H1 (cell line): ENCODE measurements at regions not wholly inside any gene's neighbourhood (a gene's known extent, or its start where the extent isn't known, plus 50 kb on each side); places are given as distances from the start of the nearest gene placed in this dataset.

Source experiments
- CEBPB ChIP-seq: IDR thresholded peaks from 2 replicates; pipeline ENCODE4 v1.6.1; 2012; ENCODE audit warnings: low read depth, low read length
- CHD2 ChIP-seq: IDR thresholded peaks from 2 replicates; pipeline ENCODE4 v1.6.1; 2012; ENCODE audit warnings: low read length, improper control_type of control experiment
- POLR2AphosphoS5 ChIP-seq: IDR thresholded peaks from 2 replicates; pipeline ENCODE4 v1.6.1; 2011; ENCODE audit warnings: low read depth, low read length
- RAD21 ChIP-seq, 2 experiments: IDR thresholded peaks in 1 of 2; conservative IDR thresholded peaks in 1 of 2; 2 replicates each; pipeline ENCODE4 v1.6.1; 2011; ENCODE audit warnings: low read depth in 2 of 2, low read length in 2 of 2, improper control_type of control experiment in 1 of 2, inconsistent platforms in 1 of 2, mild to moderate bottlenecking in 1 of 2, moderate library complexity in 1 of 2
- RNF2 ChIP-seq: fragments of 200-900, 300-1000 bp; sonication (generic); IDR thresholded peaks from 2 replicates; pipeline ENCODE4 v1.7.1; 2016; ENCODE audit warnings: borderline replicate concordance, low read depth, mild to moderate bottlenecking, antibody characterized with exemption, low read length; ENCODE audit not compliant: poor library complexity, severe bottlenecking; ENCODE audit errors: missing control alignments
- SAP30 ChIP-seq: fragments of 300-600 bp; sonication (generic); IDR thresholded peaks from 2 replicates; pipeline ENCODE4 v1.7.1; 2012; ENCODE audit warnings: low read length, moderate library complexity, mild to moderate bottlenecking, inconsistent platforms; ENCODE audit not compliant: insufficient read depth, insufficient replicate concordance
- SIN3A ChIP-seq, 2 experiments: IDR thresholded peaks in 1 of 2; conservative IDR thresholded peaks in 1 of 2; 2 replicates each; pipeline ENCODE4 v1.6.1; 2011 to 2012; ENCODE audit warnings: low read length in 2 of 2, improper control_type of control experiment in 1 of 2, low read depth in 1 of 2, mild to moderate bottlenecking in 1 of 2
- SIRT6 ChIP-seq: IDR thresholded peaks from one replicate; pipeline ENCODE4 v1.7.1; 2012; ENCODE audit warnings: low read length, inconsistent platforms

GRCh38 chr15:69715210-69715609 is 262.6 kb downstream of the RPLP1 start (continued):
- TF ChIP-seq CHD2 (no peak), RNF2 (no peak), POLR2AphosphoS5 (no peak), SIRT6 (no peak), CEBPB (no peak), SAP30 (no peak), SIN3A (conservative IDR thresholded peaks at IDR 0.05 in 1 of 2, IDR thresholded peaks at IDR 0.05 in 1 of 2; ENCODE audit: low read depth in 1 of 2, low read length in 2 of 2) (no peak), RAD21 (IDR thresholded peaks at IDR 0.05 in 1 of 2, conservative IDR thresholded peaks at IDR 0.05 in 1 of 2; ENCODE audit: low read depth in 2 of 2, low read length in 2 of 2) (no peak)
- TF ChIP-seq, all 59 proteins: peak for 0
